WTC11 (cell line): ENCODE measurements at regions not wholly inside any gene's neighbourhood (a gene's known extent, or its start where the extent isn't known, plus 50 kb on each side); places are given as distances from the start of the nearest gene placed in this dataset.

ENCODE experiments used
- ATAC-seq: fragments of 200-7000 bp; cut with Tn5 transposase; 2 replicates; pipeline ENCODE4 v1.10.0; 2021; ENCODE audit warnings: mild to moderate bottlenecking, moderate library complexity
- CTCF ChIA-PET: fragments of 300-600 bp; sonication (Branson Sonifier 250); formaldehyde crosslinking; loops from one replicate; lab custom pipeline; 2021; ENCODE audit warnings: antibody characterized with exemption; lab: Charles Lee
- POLR2A ChIA-PET: fragments of 350-600 bp; sonication (Branson Sonifier 250); formaldehyde crosslinking; loops from one replicate; lab custom pipeline; 2021; ENCODE audit warnings: antibody characterized with exemption; lab: Charles Lee
- DNase-seq: peaks from one replicate; pipeline ENCODE4 v3.0.0; 2021; ENCODE audit warnings: low spot score
- H3K27ac Mint-ChIP-seq: 2 replicates; pipeline ENCODE4 v1.8.0; 2021; ENCODE audit warnings: mixed read lengths
- H3K27me3 Mint-ChIP-seq: 2 replicates; pipeline ENCODE4 v1.8.0; 2021; ENCODE audit warnings: low read depth, mild to moderate bottlenecking, moderate library complexity, mixed read lengths
- H3K36me3 Mint-ChIP-seq: 2 replicates; pipeline ENCODE4 v1.8.0; 2021; ENCODE audit warnings: mixed read lengths
- H3K4me1 Mint-ChIP-seq: 2 replicates; pipeline ENCODE4 v1.8.0; 2022; ENCODE audit warnings: mixed read lengths
- H3K4me3 Mint-ChIP-seq: 2 replicates; pipeline ENCODE4 v1.8.0; 2021; ENCODE audit warnings: mild to moderate bottlenecking, moderate library complexity, mixed read lengths
- H3K9me3 Mint-ChIP-seq: 2 replicates; pipeline ENCODE4 v1.8.0; 2021; ENCODE audit warnings: mixed read lengths
- ATF1 ChIP-seq: sonication (generic); formaldehyde crosslinking; IDR thresholded peaks from 2 replicates; pipeline ENCODE4 v1.8.1; 2023; ENCODE audit warnings: mild to moderate bottlenecking, moderate library complexity, missing genetic modification reagents
- EMX1 ChIP-seq: fragments of 250-450 bp; sonication (Bioruptor Pico); IDR thresholded peaks from 2 replicates; pipeline ENCODE4 v1.8.0; 2021; ENCODE audit warnings: mild to moderate bottlenecking
- FOXJ3 ChIP-seq: sonication (generic); formaldehyde crosslinking; IDR thresholded peaks from 2 replicates; pipeline ENCODE4 v1.9.0; 2021; ENCODE audit warnings: missing genetic modification reagents, mild to moderate bottlenecking, borderline replicate concordance
- FOXK1 ChIP-seq: sonication (generic); formaldehyde crosslinking; IDR thresholded peaks from 2 replicates; pipeline ENCODE4 v1.8.0; 2022; ENCODE audit warnings: mild to moderate bottlenecking, moderate library complexity, missing genetic modification reagents
- JAZF1 ChIP-seq: fragments of 250-450 bp; sonication (Bioruptor Pico); IDR thresholded peaks from 2 replicates; pipeline ENCODE4 v1.9.0; 2021; ENCODE audit warnings: moderate library complexity, mild to moderate bottlenecking, inconsistent platforms
- JUN ChIP-seq: sonication (generic); formaldehyde crosslinking; IDR thresholded peaks from 2 replicates; pipeline ENCODE4 v1.8.0; 2023; ENCODE audit warnings: mild to moderate bottlenecking, missing genetic modification reagents
- NFE2L1 ChIP-seq: sonication (generic); formaldehyde crosslinking; IDR thresholded peaks from 2 replicates; pipeline ENCODE4 v1.8.1; 2023; ENCODE audit warnings: missing genetic modification reagents
- OVOL2 ChIP-seq: fragments of 250-450 bp; sonication (Bioruptor Pico); IDR thresholded peaks from 2 replicates; pipeline ENCODE4 v1.9.0; 2021; ENCODE audit warnings: mild to moderate bottlenecking, borderline replicate concordance
- PRRX2 ChIP-seq: fragments of 250-450 bp; sonication (Bioruptor Pico); IDR thresholded peaks from 2 replicates; pipeline ENCODE4 v1.8.0; 2021; ENCODE audit warnings: mild to moderate bottlenecking
- SMAD3 ChIP-seq: sonication (generic); formaldehyde crosslinking; IDR thresholded peaks from 2 replicates; pipeline ENCODE4 v1.8.0; 2022; ENCODE audit warnings: missing genetic modification reagents, mild to moderate bottlenecking, borderline replicate concordance
- ZNF121 ChIP-seq: sonication (generic); formaldehyde crosslinking; IDR thresholded peaks from 2 replicates; pipeline ENCODE4 v1.8.0; 2023; ENCODE audit warnings: missing genetic modification reagents
- ZNF138 ChIP-seq: sonication (generic); formaldehyde crosslinking; conservative IDR thresholded peaks from 2 replicates; pipeline ENCODE4 v1.8.1; 2022; ENCODE audit warnings: mild to moderate bottlenecking, moderate library complexity, missing genetic modification reagents
- ZNF219 ChIP-seq: sonication (generic); formaldehyde crosslinking; IDR thresholded peaks from 2 replicates; pipeline ENCODE4 v1.8.0; 2023; ENCODE audit warnings: missing genetic modification reagents, mild to moderate bottlenecking, borderline replicate concordance
- ZNF317 ChIP-seq: sonication (generic); formaldehyde crosslinking; IDR thresholded peaks from 2 replicates; pipeline ENCODE4 v1.8.1; 2023; ENCODE audit warnings: low read depth, mild to moderate bottlenecking, moderate library complexity, missing genetic modification reagents, borderline replicate concordance
- ZNF396 ChIP-seq: fragments of 250-450 bp; sonication (Bioruptor Pico); IDR thresholded peaks from 2 replicates; pipeline ENCODE4 v1.8.0; 2021; ENCODE audit warnings: mild to moderate bottlenecking, moderate library complexity, borderline replicate concordance
- ZNF512 ChIP-seq: sonication (generic); formaldehyde crosslinking; IDR thresholded peaks from 2 replicates; pipeline ENCODE4 v1.8.1; 2022; ENCODE audit warnings: missing genetic modification reagents, borderline replicate concordance
- TF ChIP-seq, protein P1 (sequence below): sonication (generic); formaldehyde crosslinking; IDR thresholded peaks from 2 replicates; pipeline ENCODE4 v1.8.0; 2022; ENCODE audit warnings: mild to moderate bottlenecking, missing genetic modification reagents
- TF ChIP-seq, protein P2 (sequence below): sonication (generic); formaldehyde crosslinking; conservative IDR thresholded peaks from 2 replicates; pipeline ENCODE4 v1.8.1; 2022; ENCODE audit warnings: mild to moderate bottlenecking, missing genetic modification reagents
- TF ChIP-seq, protein P3 (sequence below): sonication (generic); formaldehyde crosslinking; IDR thresholded peaks from 2 replicates; pipeline ENCODE4 v1.8.0; 2022; ENCODE audit warnings: missing genetic modification reagents
- TF ChIP-seq, protein P4 (sequence below): sonication (generic); formaldehyde crosslinking; IDR thresholded peaks from 2 replicates; pipeline ENCODE4 v1.8.1; 2023; ENCODE audit warnings: mild to moderate bottlenecking, missing genetic modification reagents, moderate library complexity
- TF ChIP-seq, protein P5 (sequence below): sonication (generic); formaldehyde crosslinking; IDR thresholded peaks from 2 replicates; pipeline ENCODE4 v1.8.1; 2023; ENCODE audit warnings: mild to moderate bottlenecking, missing genetic modification reagents, borderline replicate concordance

GRCh38 chr2:150409196-150409595 lies 78.3 kb downstream of the RND3 start (continued):
- TF ChIP-seq ZNF512 (CRISPR knock-in tag) (no peak), ATF1 (no peak), ZNF219 (CRISPR knock-in tag) (no peak), NFE2L1 (CRISPR knock-in tag) (no peak), ZNF138 (CRISPR knock-in tag) (no peak), JAZF1 (CRISPR knock-in tag) (no peak), EMX1 (no peak), OVOL2 (CRISPR knock-in tag) (no peak)
- TF ChIP-seq, protein P1, sequence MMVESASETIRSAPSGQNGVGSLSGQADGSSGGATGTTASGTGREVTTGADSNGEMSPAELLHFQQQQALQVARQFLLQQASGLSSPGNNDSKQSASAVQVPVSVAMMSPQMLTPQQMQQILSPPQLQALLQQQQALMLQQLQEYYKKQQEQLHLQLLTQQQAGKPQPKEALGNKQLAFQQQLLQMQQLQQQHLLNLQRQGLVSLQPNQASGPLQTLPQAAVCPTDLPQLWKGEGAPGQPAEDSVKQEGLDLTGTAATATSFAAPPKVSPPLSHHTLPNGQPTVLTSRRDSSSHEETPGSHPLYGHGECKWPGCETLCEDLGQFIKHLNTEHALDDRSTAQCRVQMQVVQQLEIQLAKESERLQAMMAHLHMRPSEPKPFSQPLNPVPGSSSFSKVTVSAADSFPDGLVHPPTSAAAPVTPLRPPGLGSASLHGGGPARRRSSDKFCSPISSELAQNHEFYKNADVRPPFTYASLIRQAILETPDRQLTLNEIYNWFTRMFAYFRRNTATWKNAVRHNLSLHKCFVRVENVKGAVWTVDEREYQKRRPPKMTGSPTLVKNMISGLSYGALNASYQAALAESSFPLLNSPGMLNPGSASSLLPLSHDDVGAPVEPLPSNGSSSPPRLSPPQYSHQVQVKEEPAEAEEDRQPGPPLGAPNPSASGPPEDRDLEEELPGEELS (CRISPR knock-in tag): no peak
- TF ChIP-seq, protein P2, sequence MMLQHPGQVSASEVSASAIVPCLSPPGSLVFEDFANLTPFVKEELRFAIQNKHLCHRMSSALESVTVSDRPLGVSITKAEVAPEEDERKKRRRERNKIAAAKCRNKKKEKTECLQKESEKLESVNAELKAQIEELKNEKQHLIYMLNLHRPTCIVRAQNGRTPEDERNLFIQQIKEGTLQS (CRISPR knock-in tag): no peak

DNA sequence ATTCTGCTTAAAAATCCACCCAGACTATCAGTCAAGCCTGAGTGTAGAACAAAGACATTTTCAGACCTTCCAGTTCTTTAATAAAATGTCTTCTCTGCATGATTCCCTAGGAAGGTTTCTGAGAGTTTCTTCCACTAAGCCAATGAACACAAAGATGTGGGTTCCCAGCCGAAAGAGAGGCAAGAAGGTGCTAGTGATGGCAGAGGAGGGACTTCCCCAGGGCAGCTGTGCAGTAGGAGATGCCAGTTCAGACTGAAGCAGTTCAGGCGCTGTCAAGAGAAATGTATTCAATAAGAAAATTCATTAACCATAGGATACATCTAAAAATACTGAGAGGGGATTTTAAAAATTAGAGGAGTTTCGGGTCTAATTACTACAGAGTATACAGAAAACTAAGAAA lies 83.3 kb downstream of the RND3 start:
- Mint-ChIP-seq H3K9me3 (peaks cover 19% of the 10 kb centered on the region), H3K4me3 (no peak overlapping the region), H3K36me3 (peaks cover 7% of the 10 kb centered on the region), H3K27ac (no peak overlapping the region)
- TF ChIP-seq JUN (no peak), ZNF121 (CRISPR knock-in tag) (no peak), FOXJ3 (no peak), ZNF396 (no peak)
- TF ChIP-seq, all 79 proteins: peak for 0
- CTCF ChIA-PET: no interaction called here
- no peaks in the 10 kb centered on the region for H3K27me3 Mint-ChIP-seq
- ATAC-seq: no peak
- no peak for DNase-seq
- peaks cover 11% of the 10 kb centered on the region for H3K4me1 Mint-ChIP-seq
- POLR2A ChIA-PET: no interaction called here

DNA sequence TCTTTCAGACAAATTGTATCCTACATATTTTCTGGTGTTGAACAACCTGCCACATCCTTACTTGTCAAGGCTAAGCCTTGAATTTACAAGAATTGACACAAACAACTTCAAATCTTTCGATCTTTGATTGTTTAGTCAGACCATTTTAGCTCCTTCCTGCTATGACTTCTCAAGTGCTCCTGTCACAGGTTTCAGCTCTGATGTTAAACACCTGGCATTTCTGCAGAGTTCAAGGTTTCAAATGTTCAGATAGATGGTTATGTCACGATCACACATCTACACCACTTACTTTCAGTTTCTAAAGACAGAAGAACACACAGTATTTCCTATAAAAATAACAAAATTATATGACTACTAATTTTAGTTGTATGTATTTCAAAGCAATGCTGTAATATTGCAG lies 84.0 kb downstream of the RND3 start:
- peaks cover 22% of the 10 kb centered on the region for H3K9me3 Mint-ChIP-seq
- DNase-seq: no peak
- no peaks in the 10 kb centered on the region for H3K27me3 Mint-ChIP-seq
- peaks cover 11% of the 10 kb centered on the region for H3K4me1 Mint-ChIP-seq
- H3K4me3 Mint-ChIP-seq: no peak overlapping the region
- no peak for ATAC-seq
- CTCF ChIA-PET: no interaction called here
- peaks cover 7% of the 10 kb centered on the region for H3K36me3 Mint-ChIP-seq
- POLR2A ChIA-PET: no interaction called here
- no peak for TF ChIP-seq FOXK1
- no peak for TF ChIP-seq PRRX2
- no peak for TF ChIP-seq EMX1
- TF ChIP-seq, all 79 proteins: peak for 0
- no peak overlapping the region for H3K27ac Mint-ChIP-seq

DNA sequence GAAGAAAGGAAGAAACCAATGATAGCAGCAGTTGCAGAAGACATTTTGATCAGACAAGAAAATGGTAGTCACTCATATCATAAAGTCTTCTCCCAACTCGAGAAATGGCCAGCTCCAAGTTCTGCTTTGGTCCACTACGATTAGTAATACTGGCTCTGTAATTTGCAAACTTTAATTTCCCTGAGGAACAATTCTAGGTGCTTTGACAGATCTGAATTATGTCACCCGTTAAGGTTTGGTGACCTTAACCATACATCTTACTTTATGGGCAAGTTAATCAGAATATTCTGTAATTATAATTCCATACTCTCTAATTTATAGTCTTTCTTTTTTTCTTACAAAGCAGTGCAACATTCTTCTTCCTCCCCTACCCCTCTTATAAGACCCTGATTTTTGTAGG lies 84.5 kb downstream of the RND3 start:
- ChIA-PET CTCF (no interaction called here), POLR2A (no interaction called here)
- H3K4me1 Mint-ChIP-seq: peaks cover 11% of the 10 kb centered on the region
- no peak for ATAC-seq
- H3K4me3 Mint-ChIP-seq: no peak overlapping the region
- H3K9me3 Mint-ChIP-seq: peaks cover 22% of the 10 kb centered on the region
- H3K27ac Mint-ChIP-seq: no peak overlapping the region
- no peaks in the 10 kb centered on the region for H3K27me3 Mint-ChIP-seq
- H3K36me3 Mint-ChIP-seq: peaks cover 7% of the 10 kb centered on the region
- no peak for DNase-seq
- TF ChIP-seq, protein P3, sequence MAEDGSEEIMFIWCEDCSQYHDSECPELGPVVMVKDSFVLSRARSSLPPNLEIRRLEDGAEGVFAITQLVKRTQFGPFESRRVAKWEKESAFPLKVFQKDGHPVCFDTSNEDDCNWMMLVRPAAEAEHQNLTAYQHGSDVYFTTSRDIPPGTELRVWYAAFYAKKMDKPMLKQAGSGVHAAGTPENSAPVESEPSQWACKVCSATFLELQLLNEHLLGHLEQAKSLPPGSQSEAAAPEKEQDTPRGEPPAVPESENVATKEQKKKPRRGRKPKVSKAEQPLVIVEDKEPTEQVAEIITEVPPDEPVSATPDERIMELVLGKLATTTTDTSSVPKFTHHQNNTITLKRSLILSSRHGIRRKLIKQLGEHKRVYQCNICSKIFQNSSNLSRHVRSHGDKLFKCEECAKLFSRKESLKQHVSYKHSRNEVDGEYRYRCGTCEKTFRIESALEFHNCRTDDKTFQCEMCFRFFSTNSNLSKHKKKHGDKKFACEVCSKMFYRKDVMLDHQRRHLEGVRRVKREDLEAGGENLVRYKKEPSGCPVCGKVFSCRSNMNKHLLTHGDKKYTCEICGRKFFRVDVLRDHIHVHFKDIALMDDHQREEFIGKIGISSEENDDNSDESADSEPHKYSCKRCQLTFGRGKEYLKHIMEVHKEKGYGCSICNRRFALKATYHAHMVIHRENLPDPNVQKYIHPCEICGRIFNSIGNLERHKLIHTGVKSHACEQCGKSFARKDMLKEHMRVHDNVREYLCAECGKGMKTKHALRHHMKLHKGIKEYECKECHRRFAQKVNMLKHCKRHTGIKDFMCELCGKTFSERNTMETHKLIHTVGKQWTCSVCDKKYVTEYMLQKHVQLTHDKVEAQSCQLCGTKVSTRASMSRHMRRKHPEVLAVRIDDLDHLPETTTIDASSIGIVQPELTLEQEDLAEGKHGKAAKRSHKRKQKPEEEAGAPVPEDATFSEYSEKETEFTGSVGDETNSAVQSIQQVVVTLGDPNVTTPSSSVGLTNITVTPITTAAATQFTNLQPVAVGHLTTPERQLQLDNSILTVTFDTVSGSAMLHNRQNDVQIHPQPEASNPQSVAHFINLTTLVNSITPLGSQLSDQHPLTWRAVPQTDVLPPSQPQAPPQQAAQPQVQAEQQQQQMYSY: no peak
- TF ChIP-seq, protein P4, sequence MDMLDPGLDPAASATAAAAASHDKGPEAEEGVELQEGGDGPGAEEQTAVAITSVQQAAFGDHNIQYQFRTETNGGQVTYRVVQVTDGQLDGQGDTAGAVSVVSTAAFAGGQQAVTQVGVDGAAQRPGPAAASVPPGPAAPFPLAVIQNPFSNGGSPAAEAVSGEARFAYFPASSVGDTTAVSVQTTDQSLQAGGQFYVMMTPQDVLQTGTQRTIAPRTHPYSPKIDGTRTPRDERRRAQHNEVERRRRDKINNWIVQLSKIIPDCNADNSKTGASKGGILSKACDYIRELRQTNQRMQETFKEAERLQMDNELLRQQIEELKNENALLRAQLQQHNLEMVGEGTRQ (CRISPR knock-in tag): no peak
- TF ChIP-seq SMAD3 (CRISPR knock-in tag) (no peak), ZNF317 (CRISPR knock-in tag) (no peak)
- TF ChIP-seq, protein P5, sequence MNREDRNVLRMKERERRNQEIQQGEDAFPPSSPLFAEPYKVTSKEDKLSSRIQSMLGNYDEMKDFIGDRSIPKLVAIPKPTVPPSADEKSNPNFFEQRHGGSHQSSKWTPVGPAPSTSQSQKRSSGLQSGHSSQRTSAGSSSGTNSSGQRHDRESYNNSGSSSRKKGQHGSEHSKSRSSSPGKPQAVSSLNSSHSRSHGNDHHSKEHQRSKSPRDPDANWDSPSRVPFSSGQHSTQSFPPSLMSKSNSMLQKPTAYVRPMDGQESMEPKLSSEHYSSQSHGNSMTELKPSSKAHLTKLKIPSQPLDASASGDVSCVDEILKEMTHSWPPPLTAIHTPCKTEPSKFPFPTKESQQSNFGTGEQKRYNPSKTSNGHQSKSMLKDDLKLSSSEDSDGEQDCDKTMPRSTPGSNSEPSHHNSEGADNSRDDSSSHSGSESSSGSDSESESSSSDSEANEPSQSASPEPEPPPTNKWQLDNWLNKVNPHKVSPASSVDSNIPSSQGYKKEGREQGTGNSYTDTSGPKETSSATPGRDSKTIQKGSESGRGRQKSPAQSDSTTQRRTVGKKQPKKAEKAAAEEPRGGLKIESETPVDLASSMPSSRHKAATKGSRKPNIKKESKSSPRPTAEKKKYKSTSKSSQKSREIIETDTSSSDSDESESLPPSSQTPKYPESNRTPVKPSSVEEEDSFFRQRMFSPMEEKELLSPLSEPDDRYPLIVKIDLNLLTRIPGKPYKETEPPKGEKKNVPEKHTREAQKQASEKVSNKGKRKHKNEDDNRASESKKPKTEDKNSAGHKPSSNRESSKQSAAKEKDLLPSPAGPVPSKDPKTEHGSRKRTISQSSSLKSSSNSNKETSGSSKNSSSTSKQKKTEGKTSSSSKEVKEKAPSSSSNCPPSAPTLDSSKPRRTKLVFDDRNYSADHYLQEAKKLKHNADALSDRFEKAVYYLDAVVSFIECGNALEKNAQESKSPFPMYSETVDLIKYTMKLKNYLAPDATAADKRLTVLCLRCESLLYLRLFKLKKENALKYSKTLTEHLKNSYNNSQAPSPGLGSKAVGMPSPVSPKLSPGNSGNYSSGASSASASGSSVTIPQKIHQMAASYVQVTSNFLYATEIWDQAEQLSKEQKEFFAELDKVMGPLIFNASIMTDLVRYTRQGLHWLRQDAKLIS (CRISPR knock-in tag): no peak
